SK-N-SH (cell line): ENCODE measurements at regions not wholly inside any gene's neighbourhood (a gene's known extent, or its start where the extent isn't known, plus 50 kb on each side); places are given as distances from the start of the nearest gene placed in this dataset.

ENCODE experiments used
- SMC3 ChIP-seq: IDR thresholded peaks from 2 replicates; pipeline ENCODE4 v1.6.1; 2012; ENCODE audit warnings: low read depth, low read length, improper control_type of control experiment
- TF ChIP-seq, protein P1 (sequence below): fragments of 200-600 bp; sonication (generic); IDR thresholded peaks from 2 replicates; pipeline ENCODE4 v1.6.1; 2017; ENCODE audit warnings: antibody characterized with exemption, mild to moderate bottlenecking, moderate library complexity
- TF ChIP-seq, protein P2 (sequence below): IDR thresholded peaks from 2 replicates; pipeline ENCODE4; 2012
- TF ChIP-seq, protein P3 (sequence below): IDR thresholded peaks from 2 replicates; pipeline ENCODE4 v1.4.0; 2012; ENCODE audit warnings: low read depth

DNA sequence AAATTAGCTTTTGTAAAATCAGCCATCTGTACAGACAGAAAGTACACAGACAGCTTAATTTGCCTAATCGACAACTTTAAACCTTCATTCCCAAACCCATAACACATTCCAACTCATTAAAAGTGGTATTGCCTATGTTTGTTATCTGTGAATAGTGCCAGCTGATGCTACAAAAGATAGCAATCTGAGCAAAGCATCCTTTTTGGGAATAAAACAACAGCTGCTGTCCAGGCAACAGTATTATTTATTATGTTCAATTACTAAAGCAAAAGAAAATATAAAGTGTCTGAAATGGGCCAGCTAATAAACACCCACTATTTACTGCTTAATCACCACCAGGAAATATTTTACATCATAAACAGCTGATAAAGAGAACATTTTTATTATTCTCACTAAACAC is 134.8 kb upstream of the ABI3BP start:
- TF ChIP-seq, protein P1, sequence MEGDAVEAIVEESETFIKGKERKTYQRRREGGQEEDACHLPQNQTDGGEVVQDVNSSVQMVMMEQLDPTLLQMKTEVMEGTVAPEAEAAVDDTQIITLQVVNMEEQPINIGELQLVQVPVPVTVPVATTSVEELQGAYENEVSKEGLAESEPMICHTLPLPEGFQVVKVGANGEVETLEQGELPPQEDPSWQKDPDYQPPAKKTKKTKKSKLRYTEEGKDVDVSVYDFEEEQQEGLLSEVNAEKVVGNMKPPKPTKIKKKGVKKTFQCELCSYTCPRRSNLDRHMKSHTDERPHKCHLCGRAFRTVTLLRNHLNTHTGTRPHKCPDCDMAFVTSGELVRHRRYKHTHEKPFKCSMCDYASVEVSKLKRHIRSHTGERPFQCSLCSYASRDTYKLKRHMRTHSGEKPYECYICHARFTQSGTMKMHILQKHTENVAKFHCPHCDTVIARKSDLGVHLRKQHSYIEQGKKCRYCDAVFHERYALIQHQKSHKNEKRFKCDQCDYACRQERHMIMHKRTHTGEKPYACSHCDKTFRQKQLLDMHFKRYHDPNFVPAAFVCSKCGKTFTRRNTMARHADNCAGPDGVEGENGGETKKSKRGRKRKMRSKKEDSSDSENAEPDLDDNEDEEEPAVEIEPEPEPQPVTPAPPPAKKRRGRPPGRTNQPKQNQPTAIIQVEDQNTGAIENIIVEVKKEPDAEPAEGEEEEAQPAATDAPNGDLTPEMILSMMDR = no peak
- TF ChIP-seq, protein P2, sequence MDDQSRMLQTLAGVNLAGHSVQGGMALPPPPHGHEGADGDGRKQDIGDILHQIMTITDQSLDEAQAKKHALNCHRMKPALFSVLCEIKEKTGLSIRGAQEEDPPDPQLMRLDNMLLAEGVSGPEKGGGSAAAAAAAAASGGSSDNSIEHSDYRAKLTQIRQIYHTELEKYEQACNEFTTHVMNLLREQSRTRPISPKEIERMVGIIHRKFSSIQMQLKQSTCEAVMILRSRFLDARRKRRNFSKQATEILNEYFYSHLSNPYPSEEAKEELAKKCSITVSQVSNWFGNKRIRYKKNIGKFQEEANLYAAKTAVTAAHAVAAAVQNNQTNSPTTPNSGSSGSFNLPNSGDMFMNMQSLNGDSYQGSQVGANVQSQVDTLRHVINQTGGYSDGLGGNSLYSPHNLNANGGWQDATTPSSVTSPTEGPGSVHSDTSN = no peak
- TF ChIP-seq SMC3 = no peak
- TF ChIP-seq, protein P3, sequence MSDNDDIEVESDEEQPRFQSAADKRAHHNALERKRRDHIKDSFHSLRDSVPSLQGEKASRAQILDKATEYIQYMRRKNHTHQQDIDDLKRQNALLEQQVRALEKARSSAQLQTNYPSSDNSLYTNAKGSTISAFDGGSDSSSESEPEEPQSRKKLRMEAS = no peak
